AG04449 (cell line): ENCODE measurements at regions not wholly inside any gene's neighbourhood (a gene's known extent, or its start where the extent isn't known, plus 50 kb on each side); places are given as distances from the start of the nearest gene placed in this dataset.

Experiments used
- CTCF ChIA-PET: fragments of 350-600 bp; formaldehyde crosslinking; extraction: SDS; loops from one replicate; lab custom pipeline; 2021; ENCODE audit warnings: antibody characterized with exemption; lab: Yijun Ruan, JAX
- POLR2A ChIA-PET: fragments of 400-600, 350-600 bp; formaldehyde crosslinking; extraction: SDS; loops from one replicate; lab custom pipeline; 2020; ENCODE audit warnings: antibody characterized with exemption, inconsistent platforms; lab: Yijun Ruan, JAX
- DNase-seq: peaks from one replicate; pipeline ENCODE4 v3.0.0-alpha.2; 2010; ENCODE audit warnings: low read depth, low spot score
- H3K4me3 ChIP-seq: 2 replicates; pipeline ENCODE4 v1.5.1; 2011; ENCODE audit warnings: low read depth, mild to moderate bottlenecking, control low read depth, low read length
- TF ChIP-seq, protein P1 (sequence below): IDR thresholded peaks from one replicate; pipeline ENCODE4 v1.5.1; 2011; ENCODE audit warnings: mild to moderate bottlenecking, moderate library complexity, low read length, control low read depth, inconsistent platforms; ENCODE audit not compliant: insufficient read depth; ENCODE audit errors: missing control alignments

DNA sequence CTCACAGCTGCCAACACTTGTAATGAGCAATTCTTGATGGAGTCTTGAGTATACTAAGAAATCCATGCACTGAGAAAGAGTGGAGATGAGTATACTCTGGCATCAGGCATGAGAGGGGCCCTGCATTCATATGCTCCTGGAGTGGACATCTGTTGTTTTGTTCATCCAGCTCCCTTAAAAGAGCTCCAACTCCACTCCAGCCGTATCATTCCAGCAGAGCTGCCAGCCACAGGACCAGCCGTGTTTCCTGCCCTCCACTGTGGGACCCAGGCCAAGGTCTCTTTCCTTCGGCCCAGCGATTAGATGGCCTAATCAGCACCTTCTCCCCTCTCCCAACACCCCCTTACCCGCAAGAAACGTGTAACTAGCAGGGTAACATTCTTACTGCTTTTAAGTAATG, 144.5 kb downstream of the OMA1 start:
- CTCF ChIA-PET: interaction anchor here (0.6 kb wide), 1 partner anchor 9 kb away, joined by 3 read pairs; no protein-coding TSS in a partner anchor

DNA sequence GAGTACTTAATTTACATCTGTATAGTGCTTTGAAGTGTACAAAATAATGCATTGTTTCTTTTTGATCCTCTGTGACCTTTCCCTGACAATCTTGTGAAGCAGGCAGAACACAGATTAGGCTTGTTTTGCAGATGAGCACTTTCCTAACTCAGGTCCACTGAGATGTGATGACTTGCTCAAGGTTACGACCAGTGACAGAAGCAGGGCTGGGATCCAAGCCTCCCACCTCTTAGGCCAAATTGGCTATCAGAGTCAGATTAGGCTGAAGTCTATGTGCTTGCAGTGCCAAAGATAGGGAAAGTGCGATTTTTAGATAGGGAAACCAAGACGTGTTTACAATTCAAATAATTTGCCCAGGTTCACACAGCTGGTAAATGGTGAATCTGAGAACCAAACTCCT, 147.3 kb downstream of the OMA1 start:
- TF ChIP-seq, protein P1, sequence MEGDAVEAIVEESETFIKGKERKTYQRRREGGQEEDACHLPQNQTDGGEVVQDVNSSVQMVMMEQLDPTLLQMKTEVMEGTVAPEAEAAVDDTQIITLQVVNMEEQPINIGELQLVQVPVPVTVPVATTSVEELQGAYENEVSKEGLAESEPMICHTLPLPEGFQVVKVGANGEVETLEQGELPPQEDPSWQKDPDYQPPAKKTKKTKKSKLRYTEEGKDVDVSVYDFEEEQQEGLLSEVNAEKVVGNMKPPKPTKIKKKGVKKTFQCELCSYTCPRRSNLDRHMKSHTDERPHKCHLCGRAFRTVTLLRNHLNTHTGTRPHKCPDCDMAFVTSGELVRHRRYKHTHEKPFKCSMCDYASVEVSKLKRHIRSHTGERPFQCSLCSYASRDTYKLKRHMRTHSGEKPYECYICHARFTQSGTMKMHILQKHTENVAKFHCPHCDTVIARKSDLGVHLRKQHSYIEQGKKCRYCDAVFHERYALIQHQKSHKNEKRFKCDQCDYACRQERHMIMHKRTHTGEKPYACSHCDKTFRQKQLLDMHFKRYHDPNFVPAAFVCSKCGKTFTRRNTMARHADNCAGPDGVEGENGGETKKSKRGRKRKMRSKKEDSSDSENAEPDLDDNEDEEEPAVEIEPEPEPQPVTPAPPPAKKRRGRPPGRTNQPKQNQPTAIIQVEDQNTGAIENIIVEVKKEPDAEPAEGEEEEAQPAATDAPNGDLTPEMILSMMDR: no peak
- CTCF ChIA-PET: no interaction called here
- no peak overlapping the region for H3K4me3 ChIP-seq
- POLR2A ChIA-PET: interaction anchor here (0.6 kb wide), 1 partner anchor 41 kb away, joined by 3 read pairs; no protein-coding TSS in a partner anchor
- DNase-seq: no peak

More for the DNA sequence above, 144.5 kb downstream of the OMA1 start:
- DNase-seq: no peak
- POLR2A ChIA-PET: no interaction called here
- TF ChIP-seq, protein P1: no peak
- H3K4me3 ChIP-seq: no peak overlapping the region

DNA sequence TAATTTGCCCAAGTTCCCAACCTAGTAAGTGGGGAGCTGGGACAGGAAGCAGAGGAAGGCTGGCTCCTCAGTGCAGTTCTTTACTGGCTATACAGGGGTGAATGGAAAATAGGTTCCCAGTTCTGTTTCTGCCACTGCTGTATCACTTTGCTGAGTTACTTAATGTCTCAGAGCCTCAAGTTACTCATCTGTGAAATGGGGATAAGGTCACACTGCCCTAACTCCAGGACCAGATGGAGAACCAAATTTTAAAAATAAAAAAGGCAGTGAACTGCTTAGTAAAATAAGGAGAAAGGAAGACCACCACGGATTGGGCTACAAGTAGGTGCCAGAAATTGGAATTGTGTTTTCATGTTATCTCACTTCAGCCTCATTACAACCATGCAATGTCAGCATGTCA, 147.8 kb downstream of the OMA1 start:
- ChIA-PET CTCF (no interaction called here), POLR2A (interaction anchor here (0.6 kb wide), 1 partner anchor 41 kb away, joined by 3 read pairs; no protein-coding TSS in a partner anchor)
- DNase-seq: no peak
- no peak overlapping the region for H3K4me3 ChIP-seq
- TF ChIP-seq, protein P1: no peak

DNA sequence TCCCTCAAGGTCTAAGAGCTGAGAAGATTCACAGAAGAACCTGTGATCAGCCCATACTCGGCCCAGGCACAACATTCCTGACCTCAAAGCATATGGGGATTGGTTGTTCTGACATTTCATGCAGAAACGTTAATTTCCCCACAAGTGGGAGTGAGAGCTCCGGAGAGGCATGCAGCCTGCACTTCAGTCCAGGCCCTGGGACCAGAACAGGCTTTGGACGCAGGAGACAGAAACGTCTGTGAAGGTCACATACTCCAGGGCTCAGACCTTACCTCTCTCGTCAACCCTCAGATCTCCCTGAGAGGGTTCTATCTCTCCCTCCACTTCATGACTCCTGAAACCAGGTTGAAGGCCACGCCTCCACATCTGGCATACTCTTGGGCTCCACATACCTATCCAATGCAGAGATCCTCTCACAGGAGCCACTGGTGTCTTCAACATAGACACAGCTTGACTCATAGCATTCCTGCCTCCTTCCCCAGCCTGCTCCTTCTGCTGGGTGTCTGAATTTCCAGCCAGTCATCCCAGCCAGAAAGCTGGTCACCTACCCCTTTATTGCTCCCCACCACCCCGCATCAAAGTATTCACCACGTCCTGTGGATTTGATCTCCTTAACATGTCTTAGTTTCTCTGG, 149.2 kb downstream of the OMA1 start:
- POLR2A ChIA-PET: interaction anchor here (1.2 kb wide), 1 partner anchor 15 kb away, joined by 5 read pairs; no protein-coding TSS in a partner anchor
- no peak overlapping the region for H3K4me3 ChIP-seq
- CTCF ChIA-PET: no interaction called here
- peak; percentile 54 for DNase-seq
- TF ChIP-seq, protein P1: no peak

DNA sequence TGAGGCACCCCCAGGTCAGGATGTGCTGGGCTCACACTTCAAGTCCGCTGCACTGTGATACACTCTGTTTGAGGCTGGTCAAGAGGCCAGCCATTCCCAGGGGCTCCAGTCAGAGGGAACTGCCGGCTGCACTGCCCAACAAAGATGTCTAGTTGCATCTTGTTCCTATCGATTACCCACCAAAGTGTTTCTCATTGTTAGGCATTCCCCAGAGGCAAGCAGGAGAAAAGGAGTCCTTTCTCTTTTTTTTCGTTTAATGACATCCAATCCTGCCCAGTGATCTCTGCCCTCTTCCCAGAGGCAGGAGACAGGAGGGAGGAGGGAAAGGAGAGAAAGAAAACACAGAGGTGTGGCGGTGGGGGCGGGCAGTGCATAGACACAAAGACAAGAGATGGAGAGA, 150.4 kb downstream of the OMA1 start:
- DNase-seq: no peak
- TF ChIP-seq, protein P1: no peak
- ChIA-PET POLR2A (no interaction called here), CTCF (interaction anchor here (1.1 kb wide), 1 partner anchor 120 kb away, joined by 3 read pairs; no protein-coding TSS in a partner anchor)
- H3K4me3 ChIP-seq: no peak overlapping the region

DNA sequence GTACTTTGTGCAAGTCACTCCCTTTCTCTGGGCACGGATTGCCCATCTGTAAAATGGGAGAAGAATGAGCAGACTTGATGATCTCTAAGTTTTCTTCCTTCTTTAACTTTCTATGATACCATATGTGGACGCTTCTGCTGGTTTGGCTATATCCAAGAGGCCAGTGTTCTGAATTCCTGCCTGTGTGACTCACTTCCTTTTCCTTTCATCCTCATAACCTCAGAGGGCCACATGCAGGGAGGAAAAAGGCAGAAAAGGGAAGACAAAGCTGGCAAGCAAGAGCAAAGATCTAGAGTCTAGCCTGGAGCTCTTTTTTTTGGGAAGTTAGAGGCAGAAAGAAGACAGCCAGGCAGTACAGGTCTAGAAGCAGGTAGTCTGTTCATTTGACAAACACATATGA, 151.2 kb downstream of the OMA1 start:
- peak; percentile 63 for DNase-seq
- TF ChIP-seq, protein P1: no peak
- H3K4me3 ChIP-seq: no peak overlapping the region
- ChIA-PET POLR2A (interaction anchor here (0.6 kb wide), 1 partner anchor 32 kb away, joined by 3 read pairs; no protein-coding TSS in a partner anchor), CTCF (interaction anchor here (1.1 kb wide), 1 partner anchor 120 kb away, joined by 3 read pairs; no protein-coding TSS in a partner anchor)
